ENCODE measurements at regions not wholly inside any gene's neighbourhood (a gene's known extent, or its start where the extent isn't known, plus 50 kb on each side); places are given as distances from the start of the nearest gene placed in this dataset.

GRCh38 chr13:50610238-50610637 lies 233.3 kb downstream of the DLEU7 start:
- TF ChIP-seq, protein P1, sequence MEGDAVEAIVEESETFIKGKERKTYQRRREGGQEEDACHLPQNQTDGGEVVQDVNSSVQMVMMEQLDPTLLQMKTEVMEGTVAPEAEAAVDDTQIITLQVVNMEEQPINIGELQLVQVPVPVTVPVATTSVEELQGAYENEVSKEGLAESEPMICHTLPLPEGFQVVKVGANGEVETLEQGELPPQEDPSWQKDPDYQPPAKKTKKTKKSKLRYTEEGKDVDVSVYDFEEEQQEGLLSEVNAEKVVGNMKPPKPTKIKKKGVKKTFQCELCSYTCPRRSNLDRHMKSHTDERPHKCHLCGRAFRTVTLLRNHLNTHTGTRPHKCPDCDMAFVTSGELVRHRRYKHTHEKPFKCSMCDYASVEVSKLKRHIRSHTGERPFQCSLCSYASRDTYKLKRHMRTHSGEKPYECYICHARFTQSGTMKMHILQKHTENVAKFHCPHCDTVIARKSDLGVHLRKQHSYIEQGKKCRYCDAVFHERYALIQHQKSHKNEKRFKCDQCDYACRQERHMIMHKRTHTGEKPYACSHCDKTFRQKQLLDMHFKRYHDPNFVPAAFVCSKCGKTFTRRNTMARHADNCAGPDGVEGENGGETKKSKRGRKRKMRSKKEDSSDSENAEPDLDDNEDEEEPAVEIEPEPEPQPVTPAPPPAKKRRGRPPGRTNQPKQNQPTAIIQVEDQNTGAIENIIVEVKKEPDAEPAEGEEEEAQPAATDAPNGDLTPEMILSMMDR (IDR thresholded peaks at IDR 0.05; ENCODE audit: low read depth, low read length), result no peak
- no peak for TF ChIP-seq POLR2A (IDR thresholded peaks at IDR 0.05; ENCODE audit: extremely low read depth, insufficient read length)
- TF ChIP-seq, protein P2, sequence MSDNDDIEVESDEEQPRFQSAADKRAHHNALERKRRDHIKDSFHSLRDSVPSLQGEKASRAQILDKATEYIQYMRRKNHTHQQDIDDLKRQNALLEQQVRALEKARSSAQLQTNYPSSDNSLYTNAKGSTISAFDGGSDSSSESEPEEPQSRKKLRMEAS (IDR thresholded peaks at IDR 0.05; ENCODE audit: low read depth, low read length), result no peak
